ENCODE measurements at regions not wholly inside any gene's neighbourhood (a gene's known extent, or its start where the extent isn't known, plus 50 kb on each side); places are given as distances from the start of the nearest gene placed in this dataset.

DNA sequence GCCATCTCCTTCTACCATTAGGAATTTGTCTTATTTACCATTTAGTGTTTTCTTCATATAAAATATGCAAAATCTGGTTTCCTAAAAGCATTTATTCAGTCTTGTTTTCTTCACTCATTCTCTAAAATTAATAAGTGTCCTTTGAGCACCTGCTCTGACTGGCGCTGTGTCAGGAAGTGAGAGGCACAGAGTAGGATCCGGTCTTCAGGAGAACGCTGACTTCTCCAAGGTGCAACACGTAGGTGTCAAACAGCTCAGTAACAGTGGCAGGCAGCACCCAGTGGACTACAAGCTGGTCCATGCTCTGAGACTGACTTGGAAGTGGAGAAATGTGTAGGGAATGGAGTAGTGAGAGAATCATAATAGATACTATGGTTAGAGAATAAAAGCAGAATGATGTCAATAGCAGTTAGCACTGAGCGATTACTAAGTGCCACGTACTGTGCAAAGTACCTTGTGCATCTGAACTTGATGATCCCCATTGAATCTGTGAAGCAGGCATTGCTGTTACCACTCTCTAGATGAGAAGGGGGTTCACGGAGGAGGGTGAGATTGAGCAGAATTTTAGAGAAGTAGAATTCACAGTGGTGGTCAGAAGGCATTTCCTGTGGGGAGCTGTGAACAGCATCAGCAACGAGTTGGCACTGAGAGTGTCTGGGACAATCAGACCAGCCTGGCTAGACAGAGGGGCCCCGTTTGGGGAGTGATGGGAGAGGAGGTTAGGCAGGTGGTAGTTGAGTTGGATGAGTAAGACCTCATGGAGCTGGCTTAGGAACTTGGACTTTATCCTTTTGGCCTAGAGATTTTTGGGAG is 569.8 kb downstream of the QKI start:
- H3F3A ChIP-seq (ENCODE audit: control insufficient read depth, insufficient read depth), result no peaks in the 10 kb centered on the region
- no peak overlapping the region for H3K4me3 ChIP-seq (ENCODE audit: low read length)
- H3K4me1 ChIP-seq (ENCODE audit: control insufficient read depth, low read length), result no peaks in the 10 kb centered on the region
- no peaks in the 10 kb centered on the region for H3K27me3 ChIP-seq (ENCODE audit: control insufficient read depth, low read length)
- no peaks in the 10 kb centered on the region for H3K9me2 ChIP-seq (replicated peaks; ENCODE audit: control insufficient read depth, low read length)
- no peaks in the 10 kb centered on the region for H3K79me2 ChIP-seq (ENCODE audit: control insufficient read depth, low read length)
- H3K9me3 ChIP-seq (ENCODE audit: control insufficient read depth, insufficient read depth, low read length), result no peaks in the 10 kb centered on the region
- TF ChIP-seq, protein P1, sequence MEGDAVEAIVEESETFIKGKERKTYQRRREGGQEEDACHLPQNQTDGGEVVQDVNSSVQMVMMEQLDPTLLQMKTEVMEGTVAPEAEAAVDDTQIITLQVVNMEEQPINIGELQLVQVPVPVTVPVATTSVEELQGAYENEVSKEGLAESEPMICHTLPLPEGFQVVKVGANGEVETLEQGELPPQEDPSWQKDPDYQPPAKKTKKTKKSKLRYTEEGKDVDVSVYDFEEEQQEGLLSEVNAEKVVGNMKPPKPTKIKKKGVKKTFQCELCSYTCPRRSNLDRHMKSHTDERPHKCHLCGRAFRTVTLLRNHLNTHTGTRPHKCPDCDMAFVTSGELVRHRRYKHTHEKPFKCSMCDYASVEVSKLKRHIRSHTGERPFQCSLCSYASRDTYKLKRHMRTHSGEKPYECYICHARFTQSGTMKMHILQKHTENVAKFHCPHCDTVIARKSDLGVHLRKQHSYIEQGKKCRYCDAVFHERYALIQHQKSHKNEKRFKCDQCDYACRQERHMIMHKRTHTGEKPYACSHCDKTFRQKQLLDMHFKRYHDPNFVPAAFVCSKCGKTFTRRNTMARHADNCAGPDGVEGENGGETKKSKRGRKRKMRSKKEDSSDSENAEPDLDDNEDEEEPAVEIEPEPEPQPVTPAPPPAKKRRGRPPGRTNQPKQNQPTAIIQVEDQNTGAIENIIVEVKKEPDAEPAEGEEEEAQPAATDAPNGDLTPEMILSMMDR (IDR thresholded peaks at IDR 0.05; ENCODE audit: low read depth, low read length, poor library complexity, severe bottlenecking), result no peak
- no peak for TF ChIP-seq EZH2phosphoT487 (IDR thresholded peaks at IDR 0.05; ENCODE audit: borderline replicate concordance, low read length)
- H3K36me3 ChIP-seq (ENCODE audit: control insufficient read depth, low read length), result no peaks in the 10 kb centered on the region
- H3K4me2 ChIP-seq (ENCODE audit: low read length), result no peak overlapping the region
- H3K27ac ChIP-seq (ENCODE audit: low read depth, low read length), result no peak overlapping the region
- no peaks in the 10 kb centered on the region for H4K20me1 ChIP-seq (ENCODE audit: control insufficient read depth, insufficient read depth, low read depth, low read length)

DNA sequence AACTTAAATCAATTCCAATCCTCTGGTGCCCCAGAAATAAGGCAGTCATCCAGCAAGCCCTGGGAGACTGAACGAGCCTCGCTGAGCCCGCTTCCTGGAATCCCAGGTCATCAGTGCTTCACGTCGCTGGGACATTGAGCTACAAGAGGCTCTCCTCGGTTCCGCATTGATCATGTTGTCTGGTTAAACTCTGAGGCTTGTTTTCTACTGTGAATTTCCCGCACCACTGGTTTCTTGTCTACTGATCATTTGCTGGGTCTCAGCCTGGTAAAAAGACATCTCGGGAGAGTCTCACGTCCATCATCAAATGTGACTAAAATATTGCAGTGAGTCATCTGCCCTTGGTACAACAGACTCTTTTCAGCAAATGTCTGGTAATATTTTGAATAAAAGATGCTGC is 569.2 kb downstream of the QKI start:
- no peaks in the 10 kb centered on the region for H3K9me3 ChIP-seq (ENCODE audit: control insufficient read depth, insufficient read depth, low read length)
- no peaks in the 10 kb centered on the region for H3K36me3 ChIP-seq (ENCODE audit: control insufficient read depth, low read length)
- H3K4me1 ChIP-seq (ENCODE audit: control insufficient read depth, low read length), result no peaks in the 10 kb centered on the region
- no peak for TF ChIP-seq EZH2phosphoT487 (IDR thresholded peaks at IDR 0.05; ENCODE audit: borderline replicate concordance, low read length)
- TF ChIP-seq, protein P1 (IDR thresholded peaks at IDR 0.05; ENCODE audit: low read depth, low read length, poor library complexity, severe bottlenecking), result no peak
- H4K20me1 ChIP-seq (ENCODE audit: control insufficient read depth, insufficient read depth, low read depth, low read length), result no peaks in the 10 kb centered on the region
- H3K27me3 ChIP-seq (ENCODE audit: control insufficient read depth, low read length), result no peaks in the 10 kb centered on the region
- H3F3A ChIP-seq (ENCODE audit: control insufficient read depth, insufficient read depth), result no peaks in the 10 kb centered on the region
- no peaks in the 10 kb centered on the region for H3K9me2 ChIP-seq (replicated peaks; ENCODE audit: control insufficient read depth, low read length)
- H3K79me2 ChIP-seq (ENCODE audit: control insufficient read depth, low read length), result no peaks in the 10 kb centered on the region
- H3K27ac ChIP-seq (ENCODE audit: low read depth, low read length), result no peak overlapping the region
- H3K4me3 ChIP-seq (ENCODE audit: low read length), result no peak overlapping the region
- no peak overlapping the region for H3K4me2 ChIP-seq (ENCODE audit: low read length)

DNA sequence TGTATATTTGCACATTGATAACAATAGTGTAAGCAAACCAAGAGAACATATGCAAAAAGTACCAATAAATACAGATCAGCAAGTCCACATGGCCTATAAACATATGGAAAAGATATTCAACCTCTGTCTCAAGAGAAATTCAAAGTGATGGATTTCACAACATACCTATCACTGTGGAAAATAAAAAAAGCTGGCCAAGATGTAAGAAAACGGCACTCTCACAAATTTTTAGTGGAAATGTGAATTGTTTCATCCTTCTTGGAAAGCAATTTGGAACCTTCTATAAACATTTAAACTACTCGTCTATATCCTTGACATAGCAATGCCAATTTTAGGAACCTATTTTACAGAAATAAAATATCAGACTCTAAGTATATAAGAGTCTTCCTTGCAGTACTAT is 559.8 kb downstream of the QKI start:
- H3F3A ChIP-seq (ENCODE audit: control insufficient read depth, insufficient read depth), result no peaks in the 10 kb centered on the region
- H3K27me3 ChIP-seq (ENCODE audit: control insufficient read depth, low read length), result no peaks in the 10 kb centered on the region
- H3K4me3 ChIP-seq (ENCODE audit: low read length), result no peak overlapping the region
- H3K4me2 ChIP-seq (ENCODE audit: low read length), result no peak overlapping the region
- no peaks in the 10 kb centered on the region for H4K20me1 ChIP-seq (ENCODE audit: control insufficient read depth, insufficient read depth, low read depth, low read length)
- no peaks in the 10 kb centered on the region for H3K4me1 ChIP-seq (ENCODE audit: control insufficient read depth, low read length)
- no peaks in the 10 kb centered on the region for H3K79me2 ChIP-seq (ENCODE audit: control insufficient read depth, low read length)
- no peaks in the 10 kb centered on the region for H3K9me2 ChIP-seq (replicated peaks; ENCODE audit: control insufficient read depth, low read length)
- TF ChIP-seq EZH2phosphoT487 (IDR thresholded peaks at IDR 0.05; ENCODE audit: borderline replicate concordance, low read length), result no peak
- TF ChIP-seq, protein P1 (IDR thresholded peaks at IDR 0.05; ENCODE audit: low read depth, low read length, poor library complexity, severe bottlenecking), result no peak
- H3K36me3 ChIP-seq (ENCODE audit: control insufficient read depth, low read length), result no peaks in the 10 kb centered on the region
- H3K27ac ChIP-seq (ENCODE audit: low read depth, low read length), result no peak overlapping the region
- no peaks in the 10 kb centered on the region for H3K9me3 ChIP-seq (ENCODE audit: control insufficient read depth, insufficient read depth, low read length)
